DND-41 (cell line): ENCODE measurements at regions not wholly inside any gene's neighbourhood (a gene's known extent, or its start where the extent isn't known, plus 50 kb on each side); places are given as distances from the start of the nearest gene placed in this dataset.

Experiments
- CTCF ChIP-seq: IDR thresholded peaks from 2 replicates; pipeline ENCODE4 v1.5.1; 2012; ENCODE audit warnings: borderline replicate concordance, low read length, moderate library complexity, mild to moderate bottlenecking; ENCODE audit not compliant: poor library complexity, severe bottlenecking; ENCODE audit errors: extremely low read depth
- EZH2 ChIP-seq: IDR thresholded peaks from 3 replicates; pipeline ENCODE4 v1.6.1; 2012; ENCODE audit warnings: borderline replicate concordance, low read depth, mild to moderate bottlenecking, moderate library complexity, low read length, inconsistent platforms; ENCODE audit not compliant: severe bottlenecking

- TF ChIP-seq CTCF (no peak), EZH2 (no peak)
Measured at GRCh38 chr2:56047136-56047535, 123.6 kb upstream of the EFEMP1 start.
